Right lobe of liver (tissue), 6 donors: ENCODE measurements at regions not wholly inside any gene's neighbourhood (a gene's known extent, or its start where the extent isn't known, plus 50 kb on each side); places are given as distances from the start of the nearest gene placed in this dataset.
A peak's percentile ranks its signal among the peaks of the same experiment; 100 is the strongest.

ENCODE experiments used
- ATAC-seq, 4 donors: fragments of 200-7000 bp; cut with Tn5 transposase; one replicate each; pipeline ENCODE4 v1.9.1; 2020; ENCODE audit warnings: mild to moderate bottlenecking in 4 of 4, moderate library complexity in 4 of 4
- DNase-seq, 3 donors: peaks; one replicate each; pipeline ENCODE4 v3.0.0-alpha.2; 2020
- H3K27ac ChIP-seq, 3 donors: fragments of 200-600 bp; one replicate each; pipeline ENCODE4 v1.8.0; 2022
- H3K27me3 ChIP-seq, 2 donors: fragments of 200-600 bp; one replicate each; pipeline ENCODE4 v1.8.0; 2022
- H3K36me3 ChIP-seq, 4 donors: fragments of 200-600 bp; sonication (generic) in 1 of 4; one replicate each; pipeline versions ENCODE4 v1.5.1 to v1.8.0; 2017 to 2022; ENCODE audit warnings: control low read depth in 1 of 4
- H3K4me1 ChIP-seq, 4 donors: fragments of 200-600 bp; sonication (generic) in 1 of 4; one replicate each; pipeline versions ENCODE4 v1.5.1 to v1.8.0; 2017 to 2022; ENCODE audit warnings: control low read depth in 1 of 4
- H3K4me3 ChIP-seq, 3 donors: fragments of 200-600 bp; one replicate each; pipeline ENCODE4 v1.8.0; 2022
- H3K9me3 ChIP-seq, 4 donors: fragments of 200-600 bp; sonication (generic) in 1 of 4; one replicate each; pipeline versions ENCODE4 v1.5.1 to v1.8.0; 2017 to 2022; ENCODE audit warnings: control low read depth in 1 of 4
- POLR2A ChIP-seq: fragments of 450-650 bp; IDR thresholded peaks from one replicate; pipeline ENCODE4 v1.6.1; 2017; ENCODE audit warnings: antibody characterized with exemption, mild to moderate bottlenecking
- WGBS: methylation state at CpG from one replicate; pipeline ENCODE4 v1.1.6; 2018; ENCODE audit warnings: low coverage, low lambda C conversion rate; ENCODE audit not compliant: insufficient coverage; ENCODE audit errors: missing lambda C conversion rate; 5-methylcytosine and 5-hydroxymethylcytosine counted together
- intact Hi-C, 2 donors: fragments of 100-400 bp; cut with DNase I; formaldehyde crosslinking; loops; one replicate each; pipeline versions ENCODE4 v1.11.2 to v1.14.1; 2022
- TF ChIP-seq, protein P1 (sequence below), 4 donors: fragments of 200-600 bp in 3 of 4; fragments of 450-650 bp in 1 of 4; IDR thresholded peaks; one replicate each; pipeline versions ENCODE4 v1.5.1 to v1.8.0; 2016 to 2022; ENCODE audit warnings: antibody characterized with exemption in 4 of 4, mild to moderate bottlenecking in 2 of 4
- donor health status: DM: no; HTN: yes; CAD: no.
- donor health status: DM: no; HTN: no; CAD: no.
- donor health status: DM: no; HTN: no; CAD: no.
- donor health status: DM: no; HTN: yes; CAD: no.
- donor health status: DM: no; HTN: yes; CAD: no.

DNA sequence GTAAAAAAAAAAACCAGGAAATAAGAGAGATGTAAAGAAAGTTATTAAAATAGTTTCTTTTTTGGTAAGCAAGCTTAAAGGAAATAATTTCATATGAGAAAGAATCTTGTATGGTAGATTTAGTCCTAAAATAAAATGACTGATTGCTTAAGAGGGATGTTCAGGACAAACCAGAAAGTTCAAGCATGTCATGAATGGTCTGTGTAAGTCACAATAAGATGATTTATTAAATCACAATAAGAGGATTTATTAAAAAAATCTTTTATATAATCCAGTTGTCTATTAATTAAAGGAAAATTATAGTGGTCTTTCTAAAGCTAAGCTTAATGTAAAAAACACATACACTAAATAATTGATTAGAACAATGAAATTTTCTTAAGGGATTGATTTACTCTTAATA is 91.8 kb upstream of the OR13F1 start:
- Histone ChIP-seq H3K27ac (no peak overlapping the region), H3K9me3 (no peaks in the 10 kb centered on the region), H3K36me3 (no peaks in the 10 kb centered on the region), H3K4me1 (no peaks in the 10 kb centered on the region), H3K4me3 (no peak overlapping the region), H3K27me3 (no peaks in the 10 kb centered on the region)
- no peak for TF ChIP-seq POLR2A
- TF ChIP-seq, protein P1, sequence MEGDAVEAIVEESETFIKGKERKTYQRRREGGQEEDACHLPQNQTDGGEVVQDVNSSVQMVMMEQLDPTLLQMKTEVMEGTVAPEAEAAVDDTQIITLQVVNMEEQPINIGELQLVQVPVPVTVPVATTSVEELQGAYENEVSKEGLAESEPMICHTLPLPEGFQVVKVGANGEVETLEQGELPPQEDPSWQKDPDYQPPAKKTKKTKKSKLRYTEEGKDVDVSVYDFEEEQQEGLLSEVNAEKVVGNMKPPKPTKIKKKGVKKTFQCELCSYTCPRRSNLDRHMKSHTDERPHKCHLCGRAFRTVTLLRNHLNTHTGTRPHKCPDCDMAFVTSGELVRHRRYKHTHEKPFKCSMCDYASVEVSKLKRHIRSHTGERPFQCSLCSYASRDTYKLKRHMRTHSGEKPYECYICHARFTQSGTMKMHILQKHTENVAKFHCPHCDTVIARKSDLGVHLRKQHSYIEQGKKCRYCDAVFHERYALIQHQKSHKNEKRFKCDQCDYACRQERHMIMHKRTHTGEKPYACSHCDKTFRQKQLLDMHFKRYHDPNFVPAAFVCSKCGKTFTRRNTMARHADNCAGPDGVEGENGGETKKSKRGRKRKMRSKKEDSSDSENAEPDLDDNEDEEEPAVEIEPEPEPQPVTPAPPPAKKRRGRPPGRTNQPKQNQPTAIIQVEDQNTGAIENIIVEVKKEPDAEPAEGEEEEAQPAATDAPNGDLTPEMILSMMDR (IDR thresholded peaks at IDR 0.05) = no peak
- DNase-seq (no peak), ATAC-seq (no peak)
- intact Hi-C loops = no loop called here

DNA sequence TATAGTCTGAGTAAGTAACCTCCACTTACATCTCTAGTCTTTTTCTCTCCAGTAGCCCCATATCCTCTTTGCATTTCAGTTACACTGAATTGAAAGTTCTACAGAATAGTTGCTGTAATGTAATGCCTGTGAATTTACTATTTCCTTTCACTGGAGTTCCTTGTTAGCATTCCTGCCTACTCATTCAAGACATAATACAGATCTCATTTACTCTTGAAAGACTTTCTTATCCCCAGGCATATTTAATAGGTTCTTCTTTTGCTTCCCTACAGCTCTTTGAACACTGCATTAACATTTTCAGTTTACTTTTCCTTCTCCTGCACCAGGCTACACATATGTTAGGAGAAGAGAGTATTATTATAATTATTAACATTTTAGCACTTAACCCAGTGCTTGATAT is 87.6 kb upstream of the OR13F1 start:
- H3K27me3 ChIP-seq = no peaks in the 10 kb centered on the region
- no peak for DNase-seq
- no peaks in the 10 kb centered on the region for H3K36me3 ChIP-seq
- intact Hi-C loops = no loop called here
- TF ChIP-seq POLR2A = no peak
- TF ChIP-seq, protein P1 (IDR thresholded peaks at IDR 0.05) = no peak
- no peak overlapping the region for H3K4me3 ChIP-seq
- H3K4me1 ChIP-seq = no peaks in the 10 kb centered on the region
- H3K9me3 ChIP-seq = no peaks in the 10 kb centered on the region
- no peak for ATAC-seq
- H3K27ac ChIP-seq = no peak overlapping the region

DNA sequence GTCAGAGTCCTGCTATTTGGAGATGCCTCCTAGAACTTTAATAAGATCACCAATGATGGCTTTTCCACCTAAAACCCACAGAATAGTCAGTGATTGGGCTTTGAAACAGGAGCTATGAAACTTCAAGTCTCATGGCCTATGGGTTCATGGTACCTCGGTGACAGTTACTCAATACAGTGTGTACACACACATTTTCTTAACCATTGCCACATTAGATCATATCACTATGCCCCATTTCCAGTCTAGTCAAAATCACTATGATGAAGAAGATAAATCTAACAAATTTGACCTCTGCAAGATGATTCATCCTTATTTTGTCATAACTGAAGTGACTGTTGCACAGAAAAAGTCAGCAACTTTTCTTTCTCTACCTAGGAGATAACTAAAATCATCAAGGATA is 86.8 kb upstream of the OR13F1 start:
- 59% methylated on average over 1 of the region's 1 CpG for WGBS
- no peaks in the 10 kb centered on the region for H3K36me3 ChIP-seq

DNA sequence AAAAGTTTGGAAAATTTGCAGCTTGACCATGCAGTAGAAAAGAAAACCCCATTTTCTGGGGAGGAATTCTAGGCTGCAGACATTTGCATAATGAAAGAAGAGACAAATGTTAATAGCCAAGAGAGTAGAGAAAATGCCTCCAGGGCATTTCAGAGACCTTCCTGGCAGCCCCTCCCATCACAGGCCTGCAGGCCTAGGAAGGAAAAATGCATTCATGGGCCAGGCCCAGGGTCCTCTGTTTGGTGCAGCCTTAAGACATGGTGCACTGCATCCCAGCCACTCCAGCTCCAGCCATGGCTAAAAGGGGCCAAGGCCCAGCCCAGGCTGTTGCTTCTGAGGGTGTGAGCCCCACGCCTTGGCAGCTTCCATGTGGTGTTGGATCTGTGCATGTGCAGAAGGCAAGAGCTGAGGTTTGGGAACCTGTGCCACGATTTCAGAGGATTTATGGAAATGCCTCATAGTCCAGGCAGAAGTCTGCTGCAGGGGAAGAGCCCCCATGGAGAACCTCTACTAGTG is 75.0 kb upstream of the OR13F1 start:
- no peaks in the 10 kb centered on the region for H3K4me1 ChIP-seq
- TF ChIP-seq POLR2A = no peak
- TF ChIP-seq, protein P1 (IDR thresholded peaks at IDR 0.05) = no peak
- no peaks in the 10 kb centered on the region for H3K36me3 ChIP-seq
- DNase-seq = peak in 1 of 3 donors; percentile 36
- intact Hi-C loops = no loop called here
- no peak overlapping the region for H3K4me3 ChIP-seq
- H3K9me3 ChIP-seq = no peaks in the 10 kb centered on the region
- no CpG with 5 or more reads among the region's 2 CpGs for WGBS
- no peak for ATAC-seq
- H3K27me3 ChIP-seq = no peaks in the 10 kb centered on the region
- no peak overlapping the region for H3K27ac ChIP-seq

More for the DNA sequence above, 86.8 kb upstream of the OR13F1 start:
- Histone ChIP-seq H3K9me3 (no peaks in the 10 kb centered on the region), H3K4me1 (no peaks in the 10 kb centered on the region), H3K27me3 (no peaks in the 10 kb centered on the region), H3K4me3 (no peak overlapping the region), H3K27ac (no peak overlapping the region)
- no peak for TF ChIP-seq POLR2A
- TF ChIP-seq, protein P1 (IDR thresholded peaks at IDR 0.05) = no peak
- intact Hi-C loops = no loop called here
- no peak for DNase-seq
- ATAC-seq = no peak

DNA sequence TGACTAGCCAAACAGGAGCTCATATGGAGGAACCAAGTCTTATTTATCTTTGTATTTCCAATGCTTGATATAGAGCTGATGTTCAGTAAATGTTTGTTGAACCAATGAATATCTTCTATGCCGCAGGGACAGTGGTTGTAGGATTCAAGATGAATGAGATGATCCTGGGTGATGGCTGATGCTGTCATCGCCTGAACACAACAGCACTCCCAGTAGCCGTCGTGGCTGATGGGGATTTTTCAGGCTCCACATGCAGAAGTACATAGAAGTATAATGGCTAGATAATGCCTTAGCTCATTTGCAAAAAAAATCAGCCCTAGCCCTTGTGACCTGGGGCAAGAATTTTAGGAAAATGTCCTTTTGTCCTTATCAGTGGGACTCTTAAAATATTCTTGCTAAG is 69.0 kb upstream of the OR13F1 start:
- no peaks in the 10 kb centered on the region for H3K9me3 ChIP-seq
- H3K27ac ChIP-seq = no peak overlapping the region
- H3K36me3 ChIP-seq = no peaks in the 10 kb centered on the region
- intact Hi-C loops = no loop called here
- DNase-seq = no peak
- no peak for ATAC-seq
- TF ChIP-seq, protein P1 (IDR thresholded peaks at IDR 0.05) = no peak
- TF ChIP-seq POLR2A = no peak
- WGBS = 69% methylated on average over 4 of the region's 4 CpGs
- H3K27me3 ChIP-seq = no peaks in the 10 kb centered on the region
- H3K4me1 ChIP-seq = no peaks in the 10 kb centered on the region
- H3K4me3 ChIP-seq = no peak overlapping the region
